CD1c-positive myeloid dendritic cell (primary cell): ENCODE measurements at regions not wholly inside any gene's neighbourhood (a gene's known extent, or its start where the extent isn't known, plus 50 kb on each side); places are given as distances from the start of the nearest gene placed in this dataset.
"Not testable (repeated sequence)": the region's sequence is repeated elsewhere in the genome, so short reads cannot be mapped to it uniquely, and the experiment has no call there.

Source experiments
- DNase-seq: peaks from one replicate; pipeline ENCODE4 v3.0.0-alpha.2; 2016; ENCODE audit errors: extremely low spot score

DNA sequence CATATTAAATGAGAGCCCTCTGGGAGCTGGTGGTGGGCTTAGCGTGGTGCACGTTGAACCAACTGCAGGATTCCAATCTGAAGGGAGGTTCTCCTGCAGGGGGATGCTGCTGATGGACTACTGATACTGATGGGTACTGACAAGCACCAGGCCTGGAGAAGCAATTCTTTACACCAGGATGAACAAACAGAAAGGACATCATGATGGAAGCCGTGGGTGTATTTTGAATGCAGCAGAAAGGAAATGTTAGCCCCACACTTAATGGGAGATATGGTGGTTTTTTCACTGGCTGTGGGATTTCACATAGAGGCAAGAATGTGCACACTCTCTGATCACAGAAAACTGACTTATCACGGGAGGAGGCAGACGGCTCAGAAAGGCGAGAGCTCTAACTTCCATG lies 299.7 kb downstream of the TEX29 start:
- no peak for DNase-seq

DNA sequence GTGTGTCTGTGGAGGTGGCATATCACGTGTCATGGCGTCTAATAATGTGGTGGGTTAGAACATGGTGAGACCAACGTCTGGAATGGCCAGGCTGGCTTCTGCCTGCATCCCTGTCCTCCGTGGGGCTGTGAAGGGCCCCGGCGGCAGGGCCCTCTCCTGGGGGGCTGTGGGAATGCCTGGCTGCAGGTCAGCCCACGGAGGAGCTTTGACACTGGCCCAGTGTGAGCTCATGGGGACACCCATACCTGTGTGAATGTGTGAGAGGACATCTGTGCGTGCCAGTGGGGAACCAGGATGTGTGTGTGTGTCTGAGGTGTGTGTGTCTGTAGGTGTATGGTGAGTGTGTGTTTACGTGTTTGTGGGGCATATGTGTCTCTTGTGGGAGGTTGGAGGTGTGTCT lies 300.1 kb downstream of the TEX29 start:
- DNase-seq = no peak

DNA sequence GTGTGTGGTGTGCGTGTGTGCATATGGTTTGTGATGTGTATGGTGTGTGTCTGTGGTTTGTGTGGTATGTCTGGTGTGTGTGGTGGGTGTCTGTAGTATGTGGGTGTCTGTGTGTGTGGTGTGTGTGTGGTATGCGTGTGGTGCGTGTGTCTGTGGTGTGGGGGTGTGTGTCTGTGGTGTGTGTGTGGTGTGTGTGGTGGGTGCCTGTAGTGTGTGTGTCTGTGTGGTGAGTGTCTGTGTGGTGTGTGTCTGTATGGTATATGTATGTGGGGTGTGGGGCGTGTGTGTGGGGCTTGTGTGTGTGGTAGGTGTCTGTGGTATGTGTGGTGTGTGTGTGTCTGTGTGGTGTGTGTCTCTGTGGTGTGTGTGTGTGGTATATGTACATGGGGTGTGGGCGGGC lies 300.7 kb downstream of the TEX29 start:
- no peak for DNase-seq

DNA sequence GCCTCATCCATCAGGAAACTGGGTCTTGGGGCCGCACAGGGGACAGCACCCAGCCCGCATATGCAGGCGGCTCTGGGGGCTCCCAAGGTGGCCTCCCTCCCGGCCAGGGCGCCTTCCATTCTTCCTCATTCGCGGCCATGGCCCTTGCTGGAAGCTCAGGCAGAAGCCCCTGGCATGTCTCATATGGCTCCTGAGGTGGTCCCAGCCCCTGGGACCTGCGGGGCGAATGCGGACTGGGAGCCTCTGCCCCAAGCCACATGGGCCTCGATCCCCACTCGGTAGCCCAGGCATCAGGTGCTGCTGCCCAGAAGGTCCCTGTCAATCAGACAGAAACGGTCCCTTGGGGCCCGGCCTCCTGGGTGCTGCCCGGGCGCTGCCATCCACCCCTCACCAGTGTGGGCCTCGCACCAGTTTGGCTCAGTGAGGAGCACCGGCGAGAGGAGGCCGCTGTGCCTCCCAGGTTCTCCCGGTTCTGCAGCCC lies 301.6 kb downstream of the TEX29 start:
- DNase-seq = no peak

DNA sequence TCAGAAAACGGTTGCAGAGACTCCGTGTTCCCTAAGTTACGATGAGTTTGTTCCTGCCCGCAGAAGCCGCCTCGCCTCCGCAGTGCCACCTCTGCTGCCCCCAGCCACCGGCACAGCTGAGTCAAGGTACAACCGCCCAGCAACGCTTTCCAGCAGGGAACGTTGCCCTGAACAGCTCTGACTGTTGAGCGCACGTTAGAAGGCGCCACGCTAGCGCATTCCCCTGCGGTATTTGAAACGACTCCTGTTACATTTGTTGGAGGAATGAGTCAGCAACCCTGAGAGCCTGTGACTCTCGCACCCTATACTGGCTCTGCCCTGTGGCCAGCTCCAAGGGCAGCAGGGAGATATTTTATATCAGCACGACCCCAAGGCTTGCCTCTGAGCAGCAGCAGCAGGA lies 302.8 kb downstream of the TEX29 start:
- DNase-seq = no peak

DNA sequence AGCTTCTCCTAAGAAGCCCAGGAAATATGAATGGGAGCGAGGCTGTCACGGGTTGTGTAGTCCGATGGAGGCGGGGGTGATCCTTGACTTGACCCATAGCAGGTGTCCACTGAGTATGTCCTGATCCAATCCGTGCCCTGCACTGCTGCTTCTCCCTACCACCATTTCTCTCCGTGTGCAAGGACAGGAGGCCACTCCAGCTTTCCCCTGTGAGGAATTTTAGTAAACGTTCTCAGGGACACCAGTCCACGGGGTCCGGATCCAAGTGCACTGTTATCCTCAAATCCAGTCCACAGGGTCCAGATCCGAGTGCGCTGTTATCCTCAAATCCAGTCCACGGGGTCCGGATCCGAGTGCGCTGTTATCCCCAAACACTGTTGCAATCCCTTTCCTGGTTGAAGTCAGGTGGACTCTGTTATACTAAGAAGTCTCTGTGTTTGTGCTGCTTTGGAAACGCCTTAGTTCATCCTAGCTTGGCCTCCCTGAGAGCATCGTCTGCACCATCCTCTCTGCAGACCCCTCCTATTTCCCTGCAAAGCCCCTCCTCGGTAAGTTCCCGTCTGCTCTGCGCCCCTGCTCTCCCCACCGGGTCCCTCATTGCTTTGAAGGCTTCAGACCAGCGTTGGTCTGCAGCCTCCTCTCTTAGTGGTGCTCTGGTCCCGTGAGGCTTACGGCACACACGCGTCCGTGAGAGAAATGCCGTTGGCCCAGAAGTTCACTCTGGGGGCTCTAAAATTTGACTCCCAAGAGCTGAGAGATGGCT lies 303.5 kb downstream of the TEX29 start:
- DNase-seq = no peak

DNA sequence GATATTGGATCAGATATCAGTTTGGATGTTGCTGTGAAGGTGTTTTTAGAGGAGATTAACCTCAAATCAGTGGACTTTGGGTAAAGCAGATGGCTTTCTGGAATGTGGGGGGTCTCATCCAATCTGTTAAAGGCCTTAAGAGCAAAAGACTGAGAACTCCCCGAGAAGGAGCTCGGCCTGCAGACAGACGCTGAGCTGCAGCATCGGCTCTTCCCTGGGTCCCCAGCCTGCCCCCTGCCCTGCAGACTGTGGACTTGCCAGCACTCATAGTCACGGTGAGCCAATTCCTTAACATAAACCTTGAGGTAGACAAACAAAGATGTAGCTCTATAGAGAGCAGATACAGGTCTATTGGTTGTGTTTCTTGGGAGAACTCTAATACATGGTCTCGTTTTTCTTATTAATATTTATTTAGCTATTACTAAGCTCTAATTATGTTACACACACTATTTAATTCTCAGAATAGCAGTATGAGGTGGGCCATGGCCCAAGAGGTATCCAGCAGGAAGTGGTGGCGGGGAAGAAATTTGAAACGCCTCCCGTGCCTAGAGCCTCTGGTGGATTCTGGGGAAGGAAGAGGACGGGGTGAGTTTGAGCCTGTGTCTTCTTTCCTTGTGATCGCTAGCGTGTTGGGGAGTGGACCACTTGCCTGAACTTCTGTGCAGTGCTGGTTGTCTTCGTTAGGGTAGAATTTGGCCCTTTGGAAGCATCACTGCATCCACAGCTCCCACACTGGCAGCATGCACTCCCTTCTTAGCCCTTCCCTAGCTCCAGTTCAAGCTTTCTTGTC lies 305.3 kb downstream of the TEX29 start:
- DNase-seq = no peak

DNA sequence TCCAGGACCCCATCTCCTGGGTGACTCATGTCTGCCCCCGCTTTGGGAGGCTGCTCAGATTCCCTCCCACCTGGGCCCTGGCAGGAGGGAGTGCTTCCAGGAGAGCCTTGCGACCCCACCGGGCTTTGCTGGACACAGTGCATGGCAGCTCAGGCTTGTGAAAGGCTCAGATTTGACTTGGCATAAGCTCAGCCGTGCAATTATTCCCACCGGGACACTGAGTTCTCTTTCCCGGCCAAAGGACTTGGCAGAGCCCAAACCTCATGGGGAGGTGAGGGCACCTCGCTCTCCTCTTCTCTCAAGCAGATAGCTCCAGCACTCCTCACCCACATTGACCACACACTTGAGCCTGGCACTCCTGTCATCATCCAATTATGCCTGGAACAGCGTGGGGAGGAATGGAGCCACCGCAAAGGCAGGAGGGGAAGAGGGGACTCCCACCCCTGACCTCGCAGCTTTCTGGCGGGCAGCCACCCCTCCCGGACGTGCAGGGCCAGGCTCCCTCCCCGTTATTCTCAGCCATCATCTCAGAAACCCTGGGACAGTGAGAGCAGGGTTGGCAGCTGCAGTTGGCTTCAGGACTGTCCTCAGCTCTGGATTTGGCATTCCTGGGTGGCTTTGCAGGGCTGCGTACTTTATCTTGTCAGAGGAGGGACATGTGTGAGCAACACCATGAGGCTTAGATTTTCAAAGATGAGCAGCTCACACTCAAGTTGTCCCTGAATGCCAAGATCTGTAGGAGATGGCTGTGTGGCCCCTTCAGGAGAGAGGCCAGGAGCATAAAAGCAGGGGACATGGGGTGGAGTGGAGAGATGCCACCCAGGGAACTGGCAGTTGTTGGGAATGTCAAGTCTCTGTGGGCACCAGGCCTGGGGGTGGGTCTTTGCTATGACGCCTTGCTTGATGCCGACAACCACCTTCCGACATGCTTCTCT lies 306.2 kb downstream of the TEX29 start:
- no peak for DNase-seq

DNA sequence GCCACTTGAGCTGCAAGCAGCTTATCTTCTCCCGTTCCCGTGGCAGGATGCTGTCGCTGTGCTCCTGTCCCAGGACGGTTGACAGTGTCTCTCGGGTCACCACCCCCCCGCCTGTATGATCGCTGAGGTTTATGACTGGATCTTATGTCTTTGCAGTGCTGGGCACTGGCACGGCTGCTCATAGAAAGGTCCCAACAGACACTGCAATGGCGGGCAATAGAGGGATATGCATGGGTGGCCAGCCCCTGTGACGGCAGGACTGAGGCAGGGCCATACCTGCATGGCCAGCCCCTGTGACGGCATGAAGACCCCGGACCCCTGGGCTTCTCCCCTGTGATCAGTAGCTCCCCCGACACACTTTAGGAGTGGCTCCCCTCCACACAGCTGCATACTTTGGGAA lies 307.2 kb downstream of the TEX29 start:
- DNase-seq = no peak

DNA sequence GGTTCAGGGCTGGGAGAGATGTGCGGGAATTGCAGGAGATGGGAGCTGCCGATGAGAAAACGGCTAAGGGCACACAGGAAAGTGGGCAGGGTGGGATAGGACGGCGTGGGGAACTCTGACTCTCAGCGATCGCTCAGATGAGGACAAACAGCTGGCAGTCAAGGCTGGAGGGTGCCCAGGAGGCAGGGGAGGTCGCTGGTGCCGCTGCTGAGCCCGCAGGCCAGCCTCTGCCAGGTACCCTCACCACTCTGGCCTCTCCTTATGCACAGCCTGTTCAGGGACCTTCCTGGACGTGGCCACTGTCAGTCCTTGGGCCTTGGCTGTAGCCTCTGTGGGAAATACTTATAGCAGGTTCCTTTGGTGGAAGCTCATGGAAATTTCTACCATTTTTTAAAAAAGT lies 308.6 kb downstream of the TEX29 start:
- DNase-seq = no peak

DNA sequence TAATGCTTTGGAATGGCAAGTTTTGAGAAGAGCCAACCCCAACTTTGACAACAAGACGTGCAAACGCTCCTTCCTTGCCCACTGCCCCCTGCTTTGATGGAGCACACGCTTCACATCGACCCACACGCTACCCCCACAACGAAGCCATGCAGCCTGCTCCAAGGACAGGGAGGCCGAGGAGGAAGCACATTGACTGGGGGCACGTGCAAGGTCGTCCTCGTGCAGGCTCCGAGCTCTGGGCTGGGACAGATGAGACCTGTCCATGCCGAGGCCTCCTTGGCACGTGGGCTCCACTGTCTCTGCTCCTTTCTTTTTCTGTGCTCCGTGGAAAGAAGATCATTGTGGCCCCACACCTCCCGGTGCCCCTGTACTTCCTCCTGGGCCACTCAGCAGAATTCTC lies 309.0 kb downstream of the TEX29 start:
- DNase-seq = no peak

DNA sequence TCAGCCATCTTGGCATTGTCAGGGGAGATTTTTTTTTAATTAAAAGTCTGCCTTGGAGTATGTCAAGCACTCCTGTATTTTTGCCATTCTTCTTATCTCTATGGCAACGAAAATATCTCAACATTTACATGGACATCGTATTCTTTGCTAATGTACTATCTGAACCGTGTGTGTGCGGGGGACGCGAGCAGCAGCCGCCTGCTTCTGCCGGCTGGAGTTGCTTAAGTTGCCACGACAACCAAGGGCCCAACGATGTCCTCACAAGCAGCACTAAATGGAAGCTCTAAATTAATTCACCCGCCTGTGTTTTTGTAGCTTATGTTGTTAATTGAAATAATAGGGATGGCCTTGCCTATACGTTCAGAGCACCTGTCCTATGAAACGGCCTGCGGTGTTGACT lies 309.5 kb downstream of the TEX29 start:
- DNase-seq = no peak

DNA sequence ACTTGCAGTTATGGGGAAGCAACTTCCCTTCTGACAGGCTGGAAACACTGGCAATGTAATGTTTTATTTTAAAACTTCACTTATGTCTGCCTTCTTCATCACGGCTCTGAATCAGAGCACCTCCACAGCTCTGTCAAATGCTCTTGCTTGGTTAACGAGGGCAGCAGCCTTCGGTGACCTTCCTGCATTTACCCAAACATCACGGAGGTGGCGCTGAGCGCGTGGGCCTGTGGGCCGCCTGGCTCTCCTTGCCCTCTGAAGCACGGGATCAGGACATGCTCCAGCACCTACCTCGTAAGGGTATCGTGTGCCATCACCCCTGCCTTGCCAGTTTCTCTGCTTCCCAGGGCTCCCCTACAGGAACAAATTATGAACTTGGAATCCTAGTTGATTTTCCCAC lies 310.0 kb downstream of the TEX29 start:
- no peak for DNase-seq

DNA sequence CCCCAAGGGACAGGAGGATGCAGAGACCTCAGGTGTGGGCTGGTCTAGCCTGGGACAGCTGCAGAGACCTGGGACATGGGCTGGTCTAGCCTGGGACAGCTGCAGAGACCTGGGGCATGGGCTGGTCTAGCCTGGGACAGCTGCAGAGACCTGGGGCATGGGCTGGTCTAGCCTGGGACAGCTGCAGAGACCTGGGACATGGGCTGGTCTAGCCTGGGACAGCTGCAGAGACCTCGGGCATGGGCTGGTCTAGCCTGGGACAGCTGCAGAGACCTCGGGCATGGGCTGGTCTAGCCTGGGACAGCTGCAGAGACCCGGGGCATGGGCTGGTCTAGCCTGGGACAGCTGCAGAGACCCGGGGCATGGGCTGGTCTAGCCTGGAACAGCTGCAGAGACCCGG lies 310.8 kb downstream of the TEX29 start:
- DNase-seq = not testable (repeated sequence)

DNA sequence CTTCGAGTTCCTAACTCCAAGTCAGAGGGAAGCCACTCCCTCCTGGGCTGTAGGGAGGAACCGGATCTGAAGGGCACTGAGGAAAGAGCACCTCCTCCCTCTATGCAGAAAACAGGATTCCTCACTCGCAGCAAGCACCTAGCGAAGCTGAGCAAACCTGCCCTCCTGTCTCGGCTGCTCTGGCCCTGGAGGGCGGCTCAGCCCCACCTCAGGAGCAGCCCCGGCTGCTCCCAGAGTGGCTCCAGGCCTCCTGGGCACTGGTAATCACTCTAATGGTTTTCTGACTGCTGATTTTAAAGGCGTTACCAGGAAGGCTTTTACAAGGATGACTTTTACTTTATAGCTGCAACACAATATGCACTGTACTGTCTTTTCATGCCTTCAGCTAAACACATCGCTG lies 312.5 kb downstream of the TEX29 start:
- no peak for DNase-seq

DNA sequence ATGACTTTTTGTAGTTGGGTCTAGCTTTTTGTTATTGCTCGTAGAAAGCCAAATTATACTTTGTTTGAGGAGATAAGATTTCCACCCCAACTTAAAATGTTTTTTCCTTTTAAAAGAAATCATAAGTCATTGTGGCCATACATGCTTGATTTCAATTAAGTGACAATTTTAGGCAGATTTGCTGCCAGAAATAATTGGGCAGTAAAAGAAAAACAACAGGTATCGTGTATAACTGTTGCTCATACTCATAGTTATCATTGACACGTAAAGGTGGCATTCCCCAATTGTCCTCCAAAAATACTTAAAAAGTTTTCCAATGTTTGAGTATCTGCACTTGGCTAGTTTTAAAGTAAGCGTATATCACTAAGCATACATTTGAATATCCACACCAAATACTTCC lies 313.0 kb downstream of the TEX29 start:
- DNase-seq = no peak

DNA sequence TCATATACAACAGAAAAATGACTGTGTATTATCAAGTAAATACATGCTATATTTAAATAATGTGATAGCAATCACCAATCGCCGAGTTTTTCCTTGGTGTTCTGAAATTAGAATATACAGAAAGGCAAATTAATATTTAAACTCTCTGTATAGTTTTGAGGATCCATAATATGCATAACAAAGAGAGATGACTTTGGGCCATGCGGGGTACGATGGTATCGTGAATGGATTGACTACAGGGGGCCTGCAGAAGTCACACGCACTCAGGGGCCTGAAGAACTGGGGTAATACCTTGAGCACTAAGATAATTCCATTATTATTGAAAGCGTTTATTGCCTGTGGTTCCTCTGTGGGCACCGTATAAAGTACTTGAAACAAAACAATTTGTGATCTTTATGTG lies 314.0 kb downstream of the TEX29 start:
- DNase-seq = no peak

DNA sequence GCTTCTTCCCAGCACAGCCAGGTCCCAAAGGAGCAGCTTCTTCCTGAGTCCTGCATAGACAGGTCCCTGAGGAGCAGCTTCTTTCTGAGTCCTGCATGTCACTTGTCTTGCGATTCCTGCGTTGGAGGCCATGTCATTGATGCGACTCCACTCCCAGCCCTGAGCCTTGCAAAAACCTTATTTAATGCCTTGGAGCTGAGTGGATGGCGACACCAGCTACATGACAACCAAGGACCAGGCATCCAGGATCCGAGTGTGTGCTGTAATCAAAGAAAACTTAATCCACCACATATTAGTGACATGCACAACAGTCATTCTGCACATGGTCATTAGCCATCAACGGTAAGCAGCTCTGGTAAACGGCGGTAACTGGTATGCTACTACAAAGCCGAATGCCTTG lies 315.8 kb downstream of the TEX29 start:
- no peak for DNase-seq

DNA sequence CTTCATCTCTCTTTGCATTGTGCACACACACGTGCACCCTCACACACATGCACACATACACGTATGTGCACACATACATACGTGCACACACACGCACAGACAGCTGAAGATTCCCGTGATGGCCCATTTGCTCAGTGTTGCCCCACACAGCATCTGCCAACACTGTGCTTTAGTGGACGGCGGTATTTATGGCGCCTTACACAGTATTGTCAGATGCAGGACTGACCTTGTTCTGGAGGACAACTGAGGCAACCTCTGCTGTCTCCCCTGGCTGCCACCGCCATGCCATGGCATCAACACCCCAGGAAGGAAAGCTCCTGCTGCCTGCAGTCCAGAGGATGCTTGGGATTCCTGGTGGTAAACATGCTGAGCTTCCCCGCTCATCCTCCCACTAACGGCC lies 316.4 kb downstream of the TEX29 start:
- no peak for DNase-seq

DNA sequence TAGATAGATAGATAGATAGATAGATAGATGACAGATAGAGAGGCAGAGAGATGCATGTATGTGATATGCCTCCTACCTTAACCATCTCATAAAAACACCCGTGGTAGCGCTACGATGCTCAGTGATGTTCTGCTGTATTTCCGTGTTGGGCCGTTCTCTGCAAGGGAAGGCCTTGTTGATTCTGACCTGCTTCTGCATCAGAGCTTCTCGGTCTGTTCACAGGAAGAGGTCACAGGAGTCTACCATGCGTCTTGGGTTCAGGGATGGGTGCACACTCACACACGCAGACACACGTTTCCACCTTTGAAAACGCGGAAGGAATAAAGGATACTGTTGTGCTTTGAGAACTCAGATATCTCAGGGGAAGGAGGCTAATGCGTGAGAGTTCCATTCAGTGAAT lies 316.9 kb downstream of the TEX29 start:
- DNase-seq = no peak

DNA sequence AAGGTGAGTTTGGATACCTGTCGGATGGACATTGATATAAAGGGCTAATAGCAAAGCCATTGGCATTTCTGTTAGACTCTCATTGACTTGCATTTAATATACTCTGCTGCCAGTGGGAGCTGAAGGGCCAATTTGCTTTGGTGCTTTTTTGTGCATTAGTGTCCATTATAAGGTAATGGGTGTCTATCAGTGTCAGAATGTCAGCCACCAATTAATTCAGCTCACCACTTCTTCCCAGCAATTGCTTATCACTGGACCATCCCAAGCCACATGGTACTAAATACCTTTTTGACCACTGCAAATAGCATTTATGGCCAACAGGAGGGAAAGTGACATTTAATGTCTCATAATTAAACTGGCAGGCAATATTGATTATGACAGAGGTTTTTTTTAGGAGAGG lies 317.8 kb downstream of the TEX29 start:
- no peak for DNase-seq

DNA sequence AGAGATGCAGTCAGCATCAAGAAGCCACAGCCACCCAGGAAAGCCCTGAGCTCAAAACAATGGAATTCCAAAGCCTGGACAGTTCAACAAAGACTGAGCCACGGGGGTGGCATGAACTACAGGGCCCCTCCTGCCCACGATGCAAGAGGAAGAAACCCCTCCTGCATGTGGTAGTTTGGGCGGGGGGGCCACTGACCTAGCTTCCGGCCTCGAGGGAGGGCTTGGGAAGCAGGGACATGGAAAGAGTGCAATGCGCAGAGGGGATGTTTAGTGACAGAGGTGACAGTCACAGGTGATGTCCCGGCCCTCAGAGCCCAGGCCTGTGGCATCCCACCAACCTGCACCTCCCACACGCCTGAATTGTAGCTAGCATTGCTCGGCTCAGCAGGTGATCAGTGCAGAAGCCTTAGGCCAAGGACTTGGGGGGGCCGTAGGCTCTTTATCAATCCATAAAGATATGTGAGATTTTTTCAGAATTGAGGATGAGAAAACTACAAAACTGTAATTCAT lies 318.8 kb downstream of the TEX29 start:
- DNase-seq = no peak
